ENCODE measurements at regions not wholly inside any gene's neighbourhood (a gene's known extent, or its start where the extent isn't known, plus 50 kb on each side); places are given as distances from the start of the nearest gene placed in this dataset.

DNA sequence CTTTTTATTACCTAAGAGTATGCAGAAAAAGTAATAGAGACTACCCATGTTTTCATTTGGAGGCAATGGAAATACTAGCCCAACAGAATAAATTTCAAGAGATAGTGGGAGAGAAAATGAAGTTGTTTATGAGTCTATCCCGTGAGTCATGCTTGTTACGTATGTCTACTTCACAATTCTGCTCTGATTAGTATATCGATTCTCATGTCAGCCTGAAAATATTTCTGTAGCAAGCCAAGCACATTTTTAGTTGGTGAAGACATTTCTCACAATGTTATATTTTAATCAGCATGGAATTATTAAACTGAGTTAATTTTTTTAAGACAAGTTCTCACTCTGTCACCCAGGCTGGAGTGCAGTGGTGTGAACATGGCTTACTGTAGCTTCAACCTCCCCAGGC is 346.1 kb downstream of the RPRM start:
- no peak for TF ChIP-seq POLR2A (IDR thresholded peaks at IDR 0.05)
- no peak for TF ChIP-seq CTCF (IDR thresholded peaks at IDR 0.05)
